PC-9 (cell line): ENCODE measurements at regions not wholly inside any gene's neighbourhood (a gene's known extent, or its start where the extent isn't known, plus 50 kb on each side); places are given as distances from the start of the nearest gene placed in this dataset.

Experiments used
- EZH2 ChIP-seq: fragments of 200-600 bp; sonication (generic); IDR thresholded peaks from 2 replicates; pipeline ENCODE4 v1.8.0; 2017; ENCODE audit warnings: antibody characterized with exemption, low read depth
- TF ChIP-seq, protein P1 (sequence below): fragments of 200-600 bp; sonication (generic); conservative IDR thresholded peaks from 2 replicates; pipeline ENCODE4 v1.6.1; 2017; ENCODE audit warnings: mixed run types, antibody characterized with exemption, mild to moderate bottlenecking, moderate library complexity

DNA sequence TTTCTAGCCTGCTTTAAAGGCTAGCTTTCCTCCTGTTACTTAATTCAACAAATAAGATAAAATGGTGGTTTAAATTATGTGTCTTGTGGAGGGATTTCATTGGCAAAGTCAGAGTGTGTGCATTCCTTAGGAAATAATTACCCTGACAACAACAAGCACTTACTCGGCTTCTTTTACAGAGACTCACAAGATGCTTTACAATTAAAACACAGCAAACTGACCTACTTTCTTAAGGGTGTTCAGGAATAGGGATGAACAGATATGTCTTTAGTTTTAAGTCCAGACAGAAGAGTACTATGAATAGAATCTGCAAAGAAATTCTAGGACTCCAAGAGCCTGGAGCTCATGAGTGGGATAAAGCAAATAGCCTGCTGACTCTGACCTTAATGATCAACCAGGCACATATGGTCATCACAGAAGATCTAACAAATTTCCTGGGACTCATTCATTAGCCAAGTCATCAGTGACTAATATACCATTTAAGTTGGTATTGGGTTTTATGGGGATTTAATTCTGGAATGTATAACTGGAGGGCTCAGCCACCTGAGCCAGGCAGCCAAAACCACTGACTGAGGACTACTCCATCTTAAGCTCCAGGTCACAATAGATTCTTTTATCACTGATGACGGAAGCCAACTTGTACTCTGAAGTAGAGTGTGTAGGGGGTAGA lies 161.8 kb upstream of the RIMS1 start:
- TF ChIP-seq, protein P1, sequence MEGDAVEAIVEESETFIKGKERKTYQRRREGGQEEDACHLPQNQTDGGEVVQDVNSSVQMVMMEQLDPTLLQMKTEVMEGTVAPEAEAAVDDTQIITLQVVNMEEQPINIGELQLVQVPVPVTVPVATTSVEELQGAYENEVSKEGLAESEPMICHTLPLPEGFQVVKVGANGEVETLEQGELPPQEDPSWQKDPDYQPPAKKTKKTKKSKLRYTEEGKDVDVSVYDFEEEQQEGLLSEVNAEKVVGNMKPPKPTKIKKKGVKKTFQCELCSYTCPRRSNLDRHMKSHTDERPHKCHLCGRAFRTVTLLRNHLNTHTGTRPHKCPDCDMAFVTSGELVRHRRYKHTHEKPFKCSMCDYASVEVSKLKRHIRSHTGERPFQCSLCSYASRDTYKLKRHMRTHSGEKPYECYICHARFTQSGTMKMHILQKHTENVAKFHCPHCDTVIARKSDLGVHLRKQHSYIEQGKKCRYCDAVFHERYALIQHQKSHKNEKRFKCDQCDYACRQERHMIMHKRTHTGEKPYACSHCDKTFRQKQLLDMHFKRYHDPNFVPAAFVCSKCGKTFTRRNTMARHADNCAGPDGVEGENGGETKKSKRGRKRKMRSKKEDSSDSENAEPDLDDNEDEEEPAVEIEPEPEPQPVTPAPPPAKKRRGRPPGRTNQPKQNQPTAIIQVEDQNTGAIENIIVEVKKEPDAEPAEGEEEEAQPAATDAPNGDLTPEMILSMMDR = no peak
- no peak for TF ChIP-seq EZH2
